ENCODE measurements at regions not wholly inside any gene's neighbourhood (a gene's known extent, or its start where the extent isn't known, plus 50 kb on each side); places are given as distances from the start of the nearest gene placed in this dataset.
"Not testable (repeated sequence)": the region's sequence is repeated elsewhere in the genome, so short reads cannot be mapped to it uniquely, and the experiment has no call there.

- peak; percentile 1 for DNase-seq
These were observed 418.4 kb upstream of the PMFBP1 start for GRCh38 chr16:72590151-72590937.

DNA sequence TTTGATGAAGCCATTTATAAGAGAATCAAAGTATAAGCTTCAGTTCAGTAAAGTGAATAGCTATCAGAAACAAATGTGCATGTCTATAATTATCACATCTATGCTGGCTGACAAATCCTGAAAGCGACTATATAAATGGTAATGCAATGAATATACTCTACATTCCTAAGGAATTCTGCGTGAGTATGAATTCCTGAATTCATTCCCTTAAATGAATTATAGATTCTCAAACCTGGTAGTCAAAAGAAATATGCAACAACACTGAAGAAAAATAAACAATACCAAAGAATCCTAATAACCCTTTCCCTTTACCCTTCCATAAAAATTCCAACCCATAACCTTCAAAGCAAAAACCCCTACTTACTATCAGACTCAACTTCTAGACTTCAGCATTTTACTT, 416.6 kb upstream of the PMFBP1 start:
- no peak for DNase-seq

DNA sequence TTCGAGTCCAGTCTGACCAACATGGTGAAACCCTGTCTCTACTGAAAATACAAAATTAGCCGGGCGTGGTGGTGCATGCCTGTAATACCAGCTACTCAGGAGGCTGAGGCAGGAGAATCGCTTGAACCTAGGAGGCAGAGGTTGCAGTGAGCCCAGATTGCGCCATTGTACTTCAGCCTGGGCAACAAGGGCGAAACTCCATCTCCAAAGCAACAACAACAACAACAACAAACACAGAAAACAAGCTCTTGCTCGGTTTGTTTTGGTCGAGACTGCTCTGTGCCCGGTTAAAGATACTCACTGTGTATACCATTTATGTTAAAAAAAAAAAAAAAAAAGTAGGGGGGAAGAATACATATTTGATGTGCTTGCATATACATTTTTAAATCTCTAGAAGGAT, 406.1 kb upstream of the PMFBP1 start:
- not testable (repeated sequence) for DNase-seq

GRCh38 chr16:72576189-72576588, 404.2 kb upstream of the PMFBP1 start:
- DNase-seq: no peak

- no peak for DNase-seq
These were observed 397.7 kb upstream of the PMFBP1 start for GRCh38 chr16:72569677-72570076.

DNA sequence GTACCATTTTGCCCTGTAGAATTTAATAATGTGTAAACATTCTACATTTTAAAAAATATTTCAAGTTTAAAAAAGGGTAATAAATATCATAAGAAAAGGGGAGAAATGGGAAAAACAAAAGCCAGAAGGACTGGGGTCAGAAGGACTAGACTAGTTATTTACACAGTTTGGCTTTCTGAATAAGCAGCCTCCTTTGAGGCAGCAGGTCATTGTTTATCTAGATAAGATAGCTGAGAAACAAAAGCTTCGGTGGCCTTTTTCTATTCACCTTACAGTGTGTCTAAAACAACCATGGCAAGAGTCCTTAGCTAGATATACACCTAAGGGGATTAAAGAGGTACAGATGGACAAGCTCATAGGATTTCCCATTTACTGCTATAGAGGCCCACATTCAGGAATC, 396.5 kb upstream of the PMFBP1 start:
- DNase-seq: no peak

GRCh38 chr16:72566174-72566573, 394.2 kb upstream of the PMFBP1 start:
- no peak for DNase-seq

DNA sequence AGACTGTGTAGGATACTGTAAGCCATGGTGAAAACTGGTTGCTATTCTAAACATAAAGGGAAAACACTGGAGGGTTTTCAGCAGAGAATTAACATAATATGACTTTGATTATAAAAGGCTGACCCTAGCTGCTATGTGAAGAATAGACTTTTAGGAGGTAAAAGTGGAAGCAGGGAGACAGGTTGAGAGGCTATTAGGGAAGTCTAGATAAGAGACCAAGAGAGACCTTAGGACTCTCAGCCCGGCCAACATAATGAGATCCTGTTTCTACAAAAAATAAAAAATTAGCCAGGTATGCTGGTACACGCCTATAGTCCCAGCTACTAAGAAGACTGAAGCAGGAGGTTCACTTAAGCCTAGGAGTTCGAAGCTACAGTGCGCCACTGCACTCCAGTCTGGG, 393.2 kb upstream of the PMFBP1 start:
- DNase-seq: no peak

GRCh38 chr16:72560617-72561016, 388.7 kb upstream of the PMFBP1 start:
- peak; percentile 45 for DNase-seq

DNA sequence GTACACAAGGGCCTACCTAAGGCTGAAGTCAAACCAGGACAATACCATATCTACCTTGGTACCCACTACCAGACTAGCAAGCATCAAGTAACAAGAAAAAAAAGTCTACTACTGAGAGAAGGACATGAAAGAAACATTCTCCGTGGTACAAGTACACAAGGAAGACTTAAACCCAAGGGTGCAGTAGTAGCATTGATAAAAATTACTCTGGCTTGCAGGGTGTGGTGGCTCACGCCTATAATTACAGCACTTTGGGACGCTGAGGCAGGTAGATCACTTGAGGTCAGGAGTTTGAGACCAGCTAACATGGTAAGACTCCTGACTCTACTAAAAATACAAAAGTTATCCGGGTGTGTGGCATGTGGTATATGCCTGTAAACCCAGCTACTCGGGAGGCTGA, 386.5 kb upstream of the PMFBP1 start:
- no peak for DNase-seq

- no peak for DNase-seq
These were observed 383.0 kb upstream of the PMFBP1 start for GRCh38 chr16:72554935-72555334.

GRCh38 chr16:72552654-72553053, 380.7 kb upstream of the PMFBP1 start:
- DNase-seq: no peak

DNA sequence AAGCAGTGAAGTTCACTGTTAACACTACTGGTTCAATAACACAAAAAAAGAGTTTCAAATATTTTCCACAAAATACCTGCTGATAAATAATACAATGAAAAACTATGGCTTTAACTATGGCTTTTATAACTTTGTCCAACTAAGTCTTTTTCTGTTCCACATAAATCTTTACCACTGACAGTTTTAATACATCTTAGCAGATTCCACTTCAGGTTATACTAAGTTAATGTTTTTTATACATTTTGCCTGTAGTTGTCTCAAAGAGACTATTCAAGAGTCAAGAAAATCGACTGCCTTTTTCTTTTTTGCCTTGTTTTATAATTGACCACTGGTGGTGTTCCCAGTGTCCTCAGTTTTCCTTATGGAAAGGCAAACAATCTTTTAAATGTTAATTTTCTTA, 379.7 kb upstream of the PMFBP1 start:
- DNase-seq: no peak

- DNase-seq: no peak
These were observed 377.9 kb upstream of the PMFBP1 start for GRCh38 chr16:72549878-72550277.

DNA sequence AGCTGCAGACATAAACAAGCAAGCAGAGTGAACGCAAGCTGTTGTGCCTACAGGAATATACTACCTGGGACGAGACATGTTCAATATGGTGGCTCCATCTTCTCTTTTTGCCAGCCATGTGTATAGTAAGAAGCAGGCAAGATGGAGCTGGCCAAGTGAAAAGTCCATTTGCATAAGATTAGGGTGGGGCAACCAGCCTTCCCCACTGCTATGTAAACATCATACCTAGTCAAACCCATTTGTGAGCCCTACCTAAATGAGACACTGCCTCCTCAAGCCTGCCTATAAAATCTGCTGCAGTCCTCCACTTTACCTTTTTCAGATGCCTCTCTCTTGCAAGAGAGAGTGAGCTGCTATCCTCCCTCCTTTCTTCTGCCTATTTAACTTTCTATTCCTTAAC, 370.1 kb upstream of the PMFBP1 start:
- no peak for DNase-seq

- DNase-seq: no peak
These were observed 365.7 kb upstream of the PMFBP1 start for GRCh38 chr16:72537664-72538063.

- no peak for DNase-seq
These were observed 364.9 kb upstream of the PMFBP1 start for GRCh38 chr16:72536723-72537435.

GRCh38 chr16:72532906-72533410, 361.0 kb upstream of the PMFBP1 start:
- DNase-seq: no peak

- no peak for DNase-seq
These were observed 358.5 kb upstream of the PMFBP1 start for GRCh38 chr16:72530434-72530833.

- DNase-seq: no peak
These were observed 351.1 kb upstream of the PMFBP1 start for GRCh38 chr16:72523087-72523486.

DNA sequence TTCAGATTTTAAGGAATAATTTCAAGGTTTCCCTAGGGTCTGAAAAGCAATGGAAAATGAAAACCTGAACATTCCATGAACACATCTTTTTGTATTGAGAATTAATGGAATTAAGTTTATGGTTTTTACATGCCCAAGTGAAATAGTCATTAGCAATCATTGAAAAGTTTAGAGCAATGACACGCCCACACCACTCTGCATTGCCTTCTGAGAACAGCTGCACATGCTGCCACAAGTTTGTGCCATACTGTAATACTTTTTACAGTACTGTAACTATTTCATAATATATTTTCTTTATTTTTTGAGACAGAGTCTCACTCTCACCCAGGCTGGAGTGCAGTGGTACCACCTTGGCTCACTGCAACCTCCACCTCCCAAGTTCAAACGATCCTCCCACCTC, 345.2 kb upstream of the PMFBP1 start:
- no peak for DNase-seq

- DNase-seq: no peak
These were observed 339.2 kb upstream of the PMFBP1 start for GRCh38 chr16:72511171-72511570.

GRCh38 chr16:72508191-72508590, 336.2 kb upstream of the PMFBP1 start:
- DNase-seq: no peak

DNA sequence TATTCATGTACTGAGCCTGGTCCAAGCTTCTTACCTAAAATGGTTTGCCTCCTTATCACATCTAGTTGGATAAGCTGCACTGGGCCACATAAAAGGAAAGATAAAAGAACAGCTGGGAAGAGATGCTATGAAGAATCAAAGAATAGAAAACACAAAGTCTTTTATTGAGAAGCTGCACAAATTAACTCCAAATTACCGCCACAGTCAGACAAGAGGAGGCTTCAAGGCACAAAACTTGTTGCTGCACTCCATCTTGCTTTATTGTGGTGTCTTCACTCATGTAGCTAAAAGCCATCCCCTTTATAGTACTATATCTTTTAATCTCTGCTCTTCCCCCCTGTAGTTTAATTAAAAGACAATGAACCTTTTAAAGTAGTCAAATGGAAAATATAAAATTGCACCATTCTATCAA, 330.6 kb upstream of the PMFBP1 start:
- no peak for DNase-seq

Measured in NCI-H1105 treated with DMSO at 0.1 percent for 48 hours (cell line).